Astrocyte of the spinal cord (primary cell): ENCODE measurements at regions not wholly inside any gene's neighbourhood (a gene's known extent, or its start where the extent isn't known, plus 50 kb on each side); places are given as distances from the start of the nearest gene placed in this dataset.

Experiments
- DNase-seq: peaks from one replicate; pipeline ENCODE4 v3.0.0; 2011; ENCODE audit warnings: low read depth, low spot score
- H3K4me3 ChIP-seq: 2 replicates; pipeline ENCODE4 v1.5.1; 2011; ENCODE audit warnings: low read depth, mild to moderate bottlenecking, low read length, moderate library complexity
- in situ Hi-C: cut with HindIII; loops from 2 replicates; pipeline ENCODE4 v1.10.0; 2017; ENCODE audit warnings: low sequenced_read_pairs
- TF ChIP-seq, protein P1 (sequence below): IDR thresholded peaks from 2 replicates; pipeline ENCODE4 v1.5.1; 2012; ENCODE audit warnings: low read depth, mild to moderate bottlenecking, low read length, inconsistent platforms

DNA sequence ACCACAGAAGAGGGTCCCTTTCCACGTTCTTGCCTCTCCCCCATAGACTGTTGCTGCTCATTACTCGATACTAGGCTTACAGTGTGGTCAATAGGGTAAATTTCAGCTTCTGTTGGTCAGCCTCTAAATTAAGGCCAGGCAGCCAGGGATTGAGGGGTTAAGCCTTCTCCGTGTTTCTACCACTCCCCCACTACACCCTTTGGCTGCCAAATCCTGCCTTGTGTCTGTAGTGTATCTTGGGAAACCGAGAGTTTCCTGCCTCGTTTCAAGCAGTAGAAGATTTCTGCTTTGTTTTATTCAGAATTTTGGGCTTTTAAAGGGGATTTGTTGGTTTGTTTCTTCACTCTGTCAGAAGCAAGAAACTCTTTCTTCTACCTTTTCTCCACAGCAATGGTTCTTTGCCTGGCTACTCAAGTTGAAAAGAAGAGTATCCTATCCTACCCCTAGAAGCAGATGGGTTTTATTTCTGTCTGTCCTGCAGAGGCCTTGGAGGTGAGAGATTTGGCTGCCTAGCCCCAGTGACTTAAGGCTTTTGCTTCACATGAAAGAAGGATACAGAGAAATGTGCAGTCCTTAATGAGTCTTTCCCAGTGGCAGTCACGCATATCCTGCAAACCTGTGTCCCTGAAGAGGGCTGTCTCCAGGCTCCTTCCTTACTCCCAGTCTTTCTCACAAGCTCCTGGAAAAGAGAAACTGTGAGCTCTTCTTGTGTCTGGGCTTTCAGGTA is 261.5 kb upstream of the TANK start:
- no peak overlapping the region for H3K4me3 ChIP-seq
- no peak for DNase-seq
- in situ Hi-C loops = no loop called here
- TF ChIP-seq, protein P1, sequence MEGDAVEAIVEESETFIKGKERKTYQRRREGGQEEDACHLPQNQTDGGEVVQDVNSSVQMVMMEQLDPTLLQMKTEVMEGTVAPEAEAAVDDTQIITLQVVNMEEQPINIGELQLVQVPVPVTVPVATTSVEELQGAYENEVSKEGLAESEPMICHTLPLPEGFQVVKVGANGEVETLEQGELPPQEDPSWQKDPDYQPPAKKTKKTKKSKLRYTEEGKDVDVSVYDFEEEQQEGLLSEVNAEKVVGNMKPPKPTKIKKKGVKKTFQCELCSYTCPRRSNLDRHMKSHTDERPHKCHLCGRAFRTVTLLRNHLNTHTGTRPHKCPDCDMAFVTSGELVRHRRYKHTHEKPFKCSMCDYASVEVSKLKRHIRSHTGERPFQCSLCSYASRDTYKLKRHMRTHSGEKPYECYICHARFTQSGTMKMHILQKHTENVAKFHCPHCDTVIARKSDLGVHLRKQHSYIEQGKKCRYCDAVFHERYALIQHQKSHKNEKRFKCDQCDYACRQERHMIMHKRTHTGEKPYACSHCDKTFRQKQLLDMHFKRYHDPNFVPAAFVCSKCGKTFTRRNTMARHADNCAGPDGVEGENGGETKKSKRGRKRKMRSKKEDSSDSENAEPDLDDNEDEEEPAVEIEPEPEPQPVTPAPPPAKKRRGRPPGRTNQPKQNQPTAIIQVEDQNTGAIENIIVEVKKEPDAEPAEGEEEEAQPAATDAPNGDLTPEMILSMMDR = no peak

DNA sequence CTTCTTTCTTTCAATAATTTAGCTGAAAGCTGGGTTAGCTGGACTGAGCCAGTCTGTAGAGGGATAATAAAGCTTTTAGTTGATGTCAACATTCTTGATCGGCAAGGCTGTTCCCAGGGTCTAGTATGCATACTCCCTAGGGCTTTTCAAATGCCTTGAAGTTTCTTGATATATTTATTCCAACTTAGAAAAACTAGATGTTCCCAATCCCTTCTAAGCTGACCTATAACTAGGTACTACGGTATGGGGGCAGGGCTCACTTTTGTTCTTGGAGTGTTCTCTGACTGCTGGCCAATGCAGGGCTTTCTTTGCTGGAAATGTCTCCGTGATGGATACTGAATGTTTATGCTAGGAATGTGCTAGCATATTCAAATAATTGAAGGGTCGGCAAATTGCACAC is 258.6 kb upstream of the TANK start:
- TF ChIP-seq, protein P1 = no peak
- DNase-seq = no peak
- no peak overlapping the region for H3K4me3 ChIP-seq
- in situ Hi-C loops = no loop called here

DNA sequence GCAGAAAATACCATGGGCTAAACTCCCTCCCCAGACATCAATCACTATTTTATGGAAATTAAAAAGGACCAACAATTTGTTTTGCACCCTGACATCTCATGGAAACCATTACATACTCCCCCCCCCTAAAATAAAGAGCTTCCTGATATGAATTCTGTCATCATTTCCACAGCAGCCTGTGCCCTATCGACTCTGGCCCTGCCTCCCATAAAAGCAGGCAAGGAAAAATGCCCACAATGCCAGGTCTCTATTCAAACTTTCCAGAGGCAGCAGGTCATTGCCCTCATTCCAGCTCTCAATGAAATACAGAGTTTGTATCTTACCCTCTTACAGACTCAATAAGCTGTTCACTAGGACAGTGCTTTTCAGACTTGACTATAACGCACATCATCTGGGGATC is 254.4 kb upstream of the TANK start:
- TF ChIP-seq, protein P1 = no peak
- in situ Hi-C loops = no loop called here
- no peak overlapping the region for H3K4me3 ChIP-seq
- no peak for DNase-seq

DNA sequence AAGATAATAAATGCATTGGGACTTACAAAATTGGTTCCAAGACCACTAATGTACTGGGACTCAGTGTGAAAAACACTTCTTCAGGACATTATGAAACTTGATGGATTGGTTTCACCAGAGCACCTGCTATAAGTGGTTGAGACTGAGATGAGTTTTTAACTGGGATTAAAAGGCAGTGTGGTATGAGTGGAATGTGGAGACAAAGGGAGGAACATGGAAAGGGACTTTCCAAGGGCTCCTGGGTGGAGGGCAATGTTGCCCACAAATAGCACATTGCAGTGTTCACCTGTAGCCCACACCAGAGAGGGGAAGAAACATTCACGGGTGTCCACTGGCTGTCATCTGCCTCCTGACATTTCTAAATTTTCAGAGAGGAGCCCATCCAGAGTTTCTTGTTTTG is 253.3 kb upstream of the TANK start:
- in situ Hi-C loops = no loop called here
- DNase-seq = no peak
- TF ChIP-seq, protein P1 = no peak
- H3K4me3 ChIP-seq = no peak overlapping the region

DNA sequence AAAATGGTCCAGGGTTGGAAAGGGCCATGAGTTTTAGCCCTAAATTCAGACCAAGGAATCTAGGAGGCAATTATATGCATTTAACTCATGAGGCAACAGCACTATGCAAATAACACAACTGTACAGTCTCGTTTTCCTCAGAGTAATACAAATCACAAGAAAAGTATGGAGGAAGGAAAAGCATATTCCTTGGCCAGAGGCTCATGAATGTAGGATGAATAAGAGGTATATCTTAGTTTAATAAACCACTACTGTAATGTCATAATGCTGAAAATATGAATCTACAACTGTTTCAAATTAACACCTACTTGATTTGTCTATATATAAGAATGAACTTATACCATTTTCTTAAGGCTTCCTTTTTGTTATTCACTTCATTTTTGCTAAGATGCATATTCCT is 252.5 kb upstream of the TANK start:
- TF ChIP-seq, protein P1 = no peak
- in situ Hi-C loops = no loop called here
- no peak overlapping the region for H3K4me3 ChIP-seq
- no peak for DNase-seq

DNA sequence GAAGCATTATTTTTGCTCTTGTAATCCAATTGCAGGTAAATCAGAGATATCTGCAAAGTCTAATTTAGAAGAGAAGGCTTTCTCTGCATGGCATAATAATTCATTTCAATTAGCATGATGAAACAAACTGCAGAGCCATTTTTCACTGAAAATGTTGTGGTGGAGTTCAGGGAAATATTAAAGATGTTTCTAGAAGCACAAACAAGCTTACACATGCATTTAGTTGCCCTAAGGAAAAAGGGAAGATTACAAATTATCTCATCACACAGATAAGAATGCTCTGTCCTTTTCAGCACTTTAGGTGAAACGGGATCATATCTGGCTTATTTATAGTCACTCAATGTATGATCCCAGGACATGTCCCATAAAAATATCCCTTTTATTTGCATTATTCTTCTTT is 252.1 kb upstream of the TANK start:
- no peak overlapping the region for H3K4me3 ChIP-seq
- TF ChIP-seq, protein P1 = no peak
- in situ Hi-C loops = no loop called here
- DNase-seq = no peak
